BJ (cell line): ENCODE measurements at regions not wholly inside any gene's neighbourhood (a gene's known extent, or its start where the extent isn't known, plus 50 kb on each side); places are given as distances from the start of the nearest gene placed in this dataset.
A peak's percentile ranks its signal among the peaks of the same experiment; 100 is the strongest.

Source experiments
- CTCF ChIA-PET: fragments of 350-600 bp; formaldehyde crosslinking; extraction: SDS; loops from one replicate; lab custom pipeline; 2021; ENCODE audit warnings: antibody characterized with exemption, inconsistent platforms; lab: Yijun Ruan, JAX
- POLR2A ChIA-PET: fragments of 300-600 bp; sonication (Branson Sonifier 250); formaldehyde crosslinking; extraction: SDS; loops from one replicate; lab custom pipeline; 2021; ENCODE audit warnings: antibody characterized with exemption; lab: Charles Lee
- DNase-seq: peaks from one replicate; pipeline ENCODE4 v3.0.0-alpha.2; 2011; ENCODE audit warnings: low read depth
- H3K27me3 ChIP-seq: 2 replicates; pipeline ENCODE4 v1.6.0; 2011; ENCODE audit warnings: low read length; ENCODE audit not compliant: control insufficient read depth, insufficient read depth
- H3K36me3 ChIP-seq: 2 replicates; pipeline ENCODE4 v1.5.1; 2011; ENCODE audit warnings: low read length; ENCODE audit not compliant: control insufficient read depth, insufficient read depth
- H3K4me3 ChIP-seq: 2 replicates; pipeline ENCODE4 v1.5.1; 2011; ENCODE audit warnings: low read depth, mild to moderate bottlenecking, control low read depth, low read length
- CTCF ChIP-seq: IDR thresholded peaks from 2 replicates; pipeline ENCODE4 v1.5.1; 2011; ENCODE audit warnings: low read depth, mild to moderate bottlenecking, control low read depth, inconsistent platforms, low read length, moderate library complexity; ENCODE audit not compliant: insufficient read depth

- Histone ChIP-seq H3K4me3 (no peak overlapping the region), H3K27me3 (no peaks in the 10 kb centered on the region), H3K36me3 (no peaks in the 10 kb centered on the region)
- TF ChIP-seq CTCF = no peak
- no peak for DNase-seq
- CTCF ChIA-PET = no interaction called here
- POLR2A ChIA-PET = no interaction called here
Observed at GRCh38 chr18:47399475-47399874, 148.0 kb upstream of the SKOR2 start.

DNA sequence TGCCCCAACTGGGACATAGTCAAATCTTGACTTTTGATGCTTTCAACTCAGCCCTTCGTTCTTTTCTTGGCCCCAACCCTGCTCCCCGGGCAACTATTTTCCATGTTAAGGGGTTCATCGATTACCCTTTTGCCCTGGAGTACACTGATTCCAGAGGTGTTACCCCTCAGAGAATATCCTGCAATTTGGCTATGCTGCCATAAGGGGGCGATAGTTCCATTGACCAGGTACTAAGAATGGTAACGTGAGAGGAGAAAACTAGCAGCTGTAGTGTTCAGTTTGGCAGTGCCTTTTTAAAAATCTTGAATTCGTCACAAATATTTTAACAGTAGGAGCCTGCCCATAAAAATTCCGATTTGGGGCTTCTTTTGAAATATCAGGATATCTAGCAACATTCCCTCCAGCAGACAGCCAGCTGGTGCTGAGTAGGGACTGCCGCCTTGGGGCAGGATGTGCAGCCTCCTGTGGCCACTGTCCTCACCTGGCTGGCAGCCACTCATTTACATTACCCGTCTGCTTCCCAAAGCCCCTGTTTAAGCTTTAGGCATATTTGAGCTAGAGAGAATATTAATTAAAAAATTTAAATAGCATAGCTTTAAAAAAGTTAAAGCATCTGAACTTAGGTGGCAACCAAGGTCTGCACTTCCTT is 146.3 kb upstream of the SKOR2 start:
- no peak overlapping the region for H3K4me3 ChIP-seq
- POLR2A ChIA-PET = no interaction called here
- 0 out of 2 replicates have a peak, but pooled peaks have one; percentile 15 for TF ChIP-seq CTCF
- H3K27me3 ChIP-seq = no peaks in the 10 kb centered on the region
- CTCF ChIA-PET = interaction anchor here (1.3 to 2.0 kb wide), 2 partner anchors 11 to 15 kb away, joined by 3 to 5 read pairs; no protein-coding TSS in a partner anchor
- no peaks in the 10 kb centered on the region for H3K36me3 ChIP-seq
- no peak for DNase-seq

DNA sequence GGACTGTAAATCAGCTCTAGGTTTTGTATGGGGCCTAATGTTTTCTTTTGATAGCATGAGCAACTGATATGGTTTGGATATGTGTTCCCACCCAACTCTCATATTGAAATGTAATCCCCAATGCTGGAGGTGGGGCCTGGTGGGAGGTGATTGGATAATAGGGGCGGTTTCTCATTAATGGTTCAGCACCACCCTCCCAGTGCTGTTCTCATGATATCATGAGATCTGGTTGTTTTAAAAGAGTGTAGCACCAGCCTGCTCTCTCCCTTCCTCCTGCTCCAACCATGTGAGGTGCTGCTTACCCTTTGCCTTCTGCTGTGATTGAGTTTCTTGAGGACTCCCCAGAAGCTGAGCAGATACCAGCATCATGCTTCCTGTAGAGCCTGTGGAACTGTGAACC is 140.2 kb upstream of the SKOR2 start:
- no peak for DNase-seq
- H3K36me3 ChIP-seq = no peaks in the 10 kb centered on the region
- H3K4me3 ChIP-seq = no peak overlapping the region
- ChIA-PET POLR2A (no interaction called here), CTCF (no interaction called here)
- no peaks in the 10 kb centered on the region for H3K27me3 ChIP-seq
- no peak for TF ChIP-seq CTCF

DNA sequence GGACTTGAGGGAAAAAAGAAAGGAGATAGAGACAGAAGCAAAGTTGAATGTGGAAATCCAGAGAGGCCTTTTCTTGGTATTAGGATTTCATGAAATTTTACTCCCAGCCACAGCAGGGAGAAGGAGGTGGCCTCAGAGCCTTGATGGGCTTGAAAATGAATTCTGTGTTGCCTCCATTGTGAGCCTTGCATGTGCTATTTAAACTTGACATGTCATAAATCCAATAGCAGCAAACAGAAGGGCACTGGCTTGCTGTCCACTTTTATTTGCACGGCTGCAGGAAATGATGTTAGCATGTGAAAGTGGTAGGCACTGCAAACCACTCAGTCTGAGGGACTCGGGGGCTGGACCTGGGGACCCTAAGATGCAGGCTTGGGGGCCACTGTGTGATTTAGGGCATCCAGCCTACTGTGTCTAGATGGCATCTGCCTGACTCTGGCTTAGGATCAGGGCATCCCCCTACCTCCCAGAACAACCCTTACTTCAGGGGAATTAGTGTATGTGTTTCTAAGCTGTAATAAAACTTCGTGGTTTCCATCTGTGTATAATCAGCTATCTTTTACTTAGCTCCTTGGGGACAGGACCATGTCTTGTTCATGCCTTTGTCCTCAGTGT is 139.1 kb upstream of the SKOR2 start:
- H3K36me3 ChIP-seq = no peaks in the 10 kb centered on the region
- no peak for TF ChIP-seq CTCF
- no peak for DNase-seq
- no peak overlapping the region for H3K4me3 ChIP-seq
- H3K27me3 ChIP-seq = no peaks in the 10 kb centered on the region
- POLR2A ChIA-PET = no interaction called here
- CTCF ChIA-PET = no interaction called here

- CTCF ChIA-PET = no interaction called here
- H3K36me3 ChIP-seq = no peaks in the 10 kb centered on the region
Observed at GRCh38 chr18:47389210-47389609, 137.8 kb upstream of the SKOR2 start.

More at GRCh38 chr18:47389210-47389609, 137.8 kb upstream of the SKOR2 start:
- no peak for TF ChIP-seq CTCF
- Histone ChIP-seq H3K4me3 (no peak overlapping the region), H3K27me3 (no peaks in the 10 kb centered on the region)
- DNase-seq = no peak
- POLR2A ChIA-PET = no interaction called here
